ENCODE measurements at regions not wholly inside any gene's neighbourhood (a gene's known extent, or its start where the extent isn't known, plus 50 kb on each side); places are given as distances from the start of the nearest gene placed in this dataset.
"Not testable (repeated sequence)": the region's sequence is repeated elsewhere in the genome, so short reads cannot be mapped to it uniquely, and the experiment has no call there.

GRCh38 chr2:42999856-43000241 is 207.5 kb upstream of the HAAO start:
- H3K9me3 ChIP-seq: no peaks in the 10 kb centered on the region
- H3K27me3 ChIP-seq (replicated peaks in 1 of 2; ENCODE audit: control insufficient read depth in 2 of 2, extremely low read depth in 1 of 2, insufficient read depth in 2 of 2, low read length in 1 of 2): no peaks in the 10 kb centered on the region
- DNase-seq: peak in 1 of 35 experiments; percentile 4
- H3K4me1 ChIP-seq (ENCODE audit: control insufficient read depth in 1 of 2, extremely low read depth in 1 of 2, insufficient read depth in 2 of 2, low read length in 2 of 2): no peaks in the 10 kb centered on the region
- no peak for ATAC-seq (replicated peaks in 1 of 4)
- Mint-ChIP-seq H3K27me3 (no peaks in the 10 kb centered on the region), H3K4me3 (no peak overlapping the region), H3K4me1 (no peaks in the 10 kb centered on the region), H3K9me3 (peaks cover 3 to 5% (median 4%) of the 10 kb centered on the region in 3 donors), H3K36me3 (no peaks in the 10 kb centered on the region), H3K27ac (no peak overlapping the region)
- ChIA-PET POLR2A (no interaction called here), CTCF (no interaction called here)
- H3K4me3 ChIP-seq (ENCODE audit: control insufficient read depth in 1 of 2, extremely low read depth in 1 of 2, low read length in 1 of 2): no peak overlapping the region
- no peak overlapping the region for H3K27ac ChIP-seq (ENCODE audit: low read length)
- no peaks in the 10 kb centered on the region for H3K36me3 ChIP-seq (ENCODE audit: control insufficient read depth in 2 of 2, extremely low read depth in 1 of 2, insufficient read depth in 1 of 2, low read length in 1 of 2)
- WGBS (ENCODE audit: insufficient coverage): 96% methylated on average over 2 of the region's 7 CpGs

GRCh38 chr2:42999391-42999841 is 207.0 kb upstream of the HAAO start:
- peaks cover 3 to 5% (median 4%) of the 10 kb centered on the region in 3 donors for H3K9me3 Mint-ChIP-seq
- Histone ChIP-seq H3K36me3 (ENCODE audit: control insufficient read depth in 2 of 2, extremely low read depth in 1 of 2, insufficient read depth in 1 of 2, low read length in 1 of 2) (no peaks in the 10 kb centered on the region), H3K27ac (ENCODE audit: low read length) (no peak overlapping the region), H3K4me1 (ENCODE audit: control insufficient read depth in 1 of 2, extremely low read depth in 1 of 2, insufficient read depth in 2 of 2, low read length in 2 of 2) (no peaks in the 10 kb centered on the region), H3K9me3 (no peaks in the 10 kb centered on the region), H3K27me3 (replicated peaks in 1 of 2; ENCODE audit: control insufficient read depth in 2 of 2, extremely low read depth in 1 of 2, insufficient read depth in 2 of 2, low read length in 1 of 2) (no peaks in the 10 kb centered on the region), H3K4me3 (ENCODE audit: control insufficient read depth in 1 of 2, extremely low read depth in 1 of 2, low read length in 1 of 2) (no peak overlapping the region)
- CTCF ChIA-PET: interaction anchor here in 1 of 2 donors (0.6 kb wide), 1 partner anchor 484 kb away, joined by 3 read pairs; no protein-coding TSS in a partner anchor
- H3K27ac Mint-ChIP-seq: no peak overlapping the region
- no peaks in the 10 kb centered on the region for H3K4me1 Mint-ChIP-seq
- ATAC-seq (replicated peaks in 1 of 4): no peak
- no peaks in the 10 kb centered on the region for H3K36me3 Mint-ChIP-seq
- POLR2A ChIA-PET: no interaction called here
- H3K4me3 Mint-ChIP-seq: no peak overlapping the region
- no peaks in the 10 kb centered on the region for H3K27me3 Mint-ChIP-seq
- no CpG with 5 or more reads among the region's 5 CpGs for WGBS (ENCODE audit: insufficient coverage)
- DNase-seq: no peak

DNA sequence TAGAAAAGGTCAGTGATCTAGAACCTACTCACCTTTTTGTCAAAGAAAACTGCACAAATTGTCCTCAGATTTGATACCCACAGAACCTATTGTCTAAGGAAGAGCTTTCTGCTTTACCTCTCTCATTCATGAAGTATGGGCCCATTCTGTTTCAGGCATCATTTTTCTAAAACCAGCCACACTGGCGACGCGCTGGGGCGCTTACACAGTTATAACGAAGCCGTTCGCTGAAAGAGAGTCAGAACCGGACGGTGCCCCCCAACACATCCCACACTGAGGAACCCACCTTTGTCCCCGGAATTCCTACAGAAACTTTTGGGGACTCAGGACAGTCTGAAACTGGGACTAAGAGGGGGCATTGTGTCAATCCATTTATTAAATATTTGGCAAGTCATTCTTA is 206.3 kb upstream of the HAAO start:
- Mint-ChIP-seq H3K27ac (no peak overlapping the region), H3K4me1 (no peaks in the 10 kb centered on the region), H3K4me3 (no peak overlapping the region), H3K9me3 (peaks cover 3 to 5% (median 4%) of the 10 kb centered on the region in 3 donors), H3K36me3 (no peaks in the 10 kb centered on the region), H3K27me3 (no peaks in the 10 kb centered on the region)
- Histone ChIP-seq H3K27me3 (replicated peaks in 1 of 2; ENCODE audit: control insufficient read depth in 2 of 2, extremely low read depth in 1 of 2, insufficient read depth in 2 of 2, low read length in 1 of 2) (no peaks in the 10 kb centered on the region), H3K4me1 (ENCODE audit: control insufficient read depth in 1 of 2, extremely low read depth in 1 of 2, insufficient read depth in 2 of 2, low read length in 2 of 2) (no peaks in the 10 kb centered on the region), H3K4me3 (ENCODE audit: control insufficient read depth in 1 of 2, extremely low read depth in 1 of 2, low read length in 1 of 2) (no peak overlapping the region), H3K27ac (ENCODE audit: low read length) (no peak overlapping the region), H3K36me3 (ENCODE audit: control insufficient read depth in 2 of 2, extremely low read depth in 1 of 2, insufficient read depth in 1 of 2, low read length in 1 of 2) (no peaks in the 10 kb centered on the region), H3K9me3 (no peaks in the 10 kb centered on the region)
- no peak for ATAC-seq (replicated peaks in 1 of 4)
- DNase-seq: peak in 1 of 35 experiments; percentile 8
- CTCF ChIA-PET: no interaction called here
- 100% methylated on average over 3 of the region's 10 CpGs for WGBS (ENCODE audit: insufficient coverage)
- POLR2A ChIA-PET: no interaction called here

- H3K4me3 ChIP-seq (ENCODE audit: control insufficient read depth in 1 of 2, extremely low read depth in 1 of 2, low read length in 1 of 2): no peak overlapping the region
- DNase-seq: no peak
- H3K36me3 Mint-ChIP-seq: no peaks in the 10 kb centered on the region
- no peaks in the 10 kb centered on the region for H3K36me3 ChIP-seq (ENCODE audit: control insufficient read depth in 2 of 2, extremely low read depth in 1 of 2, insufficient read depth in 1 of 2, low read length in 1 of 2)
- CTCF ChIA-PET: no interaction called here
- H3K27ac ChIP-seq (ENCODE audit: low read length): no peak overlapping the region
- no peak overlapping the region for H3K4me3 Mint-ChIP-seq
- ATAC-seq (replicated peaks in 1 of 4): no peak
- H3K9me3 ChIP-seq: no peaks in the 10 kb centered on the region
- WGBS (ENCODE audit: insufficient coverage): 96% methylated on average over 4 of the region's 4 CpGs
- H3K27me3 ChIP-seq (replicated peaks in 1 of 2; ENCODE audit: control insufficient read depth in 2 of 2, extremely low read depth in 1 of 2, insufficient read depth in 2 of 2, low read length in 1 of 2): no peaks in the 10 kb centered on the region
- H3K4me1 ChIP-seq (ENCODE audit: control insufficient read depth in 1 of 2, extremely low read depth in 1 of 2, insufficient read depth in 2 of 2, low read length in 2 of 2): no peaks in the 10 kb centered on the region
- peaks cover 3 to 5% (median 4%) of the 10 kb centered on the region in 3 donors for H3K9me3 Mint-ChIP-seq
- H3K27me3 Mint-ChIP-seq: no peaks in the 10 kb centered on the region
- POLR2A ChIA-PET: no interaction called here
- no peaks in the 10 kb centered on the region for H3K4me1 Mint-ChIP-seq
- no peak overlapping the region for H3K27ac Mint-ChIP-seq
Observed at GRCh38 chr2:42996528-42996927, 204.1 kb upstream of the HAAO start.

DNA sequence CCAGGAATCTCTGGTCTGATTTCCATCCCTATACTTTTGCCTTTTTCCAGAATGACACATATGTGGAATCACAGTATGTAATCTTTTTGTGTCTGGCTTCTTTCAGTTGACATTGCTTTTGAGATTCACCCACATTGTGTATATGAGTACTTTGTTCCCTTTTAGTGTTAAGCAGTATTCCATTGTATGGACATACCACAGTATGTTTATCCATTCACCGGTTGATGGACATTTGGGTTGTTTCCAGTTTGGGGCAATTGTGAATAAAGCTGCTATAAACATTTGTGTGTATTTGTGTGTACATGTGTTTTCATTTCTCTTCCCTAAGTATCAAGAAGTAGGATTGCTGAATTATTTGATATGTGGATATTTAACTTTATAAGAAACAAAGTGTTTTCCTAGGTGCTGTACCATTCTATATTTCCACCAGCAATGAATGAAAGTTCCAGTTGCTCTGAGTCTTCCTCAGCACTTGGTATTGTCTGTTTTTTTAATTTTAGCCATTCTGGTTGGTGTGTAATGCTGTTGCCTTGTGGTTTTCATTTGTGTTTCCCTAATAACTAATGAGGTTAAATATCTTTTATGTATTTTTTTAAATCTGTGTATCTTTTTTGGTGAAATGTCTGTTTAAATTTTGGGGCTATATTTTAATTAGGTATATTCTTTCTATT is 203.5 kb upstream of the HAAO start:
- Mint-ChIP-seq H3K27ac (no peak overlapping the region), H3K9me3 (peaks cover 3 to 5% (median 4%) of the 10 kb centered on the region in 3 donors), H3K4me3 (no peak overlapping the region), H3K36me3 (no peaks in the 10 kb centered on the region), H3K27me3 (no peaks in the 10 kb centered on the region), H3K4me1 (no peaks in the 10 kb centered on the region)
- no peaks in the 10 kb centered on the region for H3K9me3 ChIP-seq
- H3K4me1 ChIP-seq (ENCODE audit: control insufficient read depth in 1 of 2, extremely low read depth in 1 of 2, insufficient read depth in 2 of 2, low read length in 2 of 2): no peaks in the 10 kb centered on the region
- no peak for ATAC-seq (replicated peaks in 1 of 4)
- no peak overlapping the region for H3K27ac ChIP-seq (ENCODE audit: low read length)
- no peaks in the 10 kb centered on the region for H3K36me3 ChIP-seq (ENCODE audit: control insufficient read depth in 2 of 2, extremely low read depth in 1 of 2, insufficient read depth in 1 of 2, low read length in 1 of 2)
- no peaks in the 10 kb centered on the region for H3K27me3 ChIP-seq (replicated peaks in 1 of 2; ENCODE audit: control insufficient read depth in 2 of 2, extremely low read depth in 1 of 2, insufficient read depth in 2 of 2, low read length in 1 of 2)
- WGBS (ENCODE audit: insufficient coverage): no CpG with 5 or more reads among the region's 1 CpG
- H3K4me3 ChIP-seq (ENCODE audit: control insufficient read depth in 1 of 2, extremely low read depth in 1 of 2, low read length in 1 of 2): no peak overlapping the region
- CTCF ChIA-PET: no interaction called here
- no peak for DNase-seq
- POLR2A ChIA-PET: no interaction called here

GRCh38 chr2:42989283-42990081 is 197.1 kb upstream of the HAAO start:
- CTCF ChIA-PET, POLR2A ChIA-PET: not testable (repeated sequence)
- no CpG with 5 or more reads among the region's 37 CpGs for WGBS (ENCODE audit: insufficient coverage)

More at GRCh38 chr2:42989283-42990081, 197.1 kb upstream of the HAAO start:
- not testable (repeated sequence) for H3K36me3 ChIP-seq (ENCODE audit: control insufficient read depth in 2 of 2, extremely low read depth in 1 of 2, insufficient read depth in 1 of 2, low read length in 1 of 2); H3K4me3 Mint-ChIP-seq; H3K4me3 ChIP-seq (ENCODE audit: control insufficient read depth in 1 of 2, extremely low read depth in 1 of 2, low read length in 1 of 2); H3K27ac Mint-ChIP-seq; H3K9me3 Mint-ChIP-seq; ATAC-seq (replicated peaks in 1 of 4); H3K4me1 Mint-ChIP-seq; H3K9me3 ChIP-seq; H3K27ac ChIP-seq (ENCODE audit: low read length); H3K27me3 Mint-ChIP-seq; H3K4me1 ChIP-seq (ENCODE audit: control insufficient read depth in 1 of 2, extremely low read depth in 1 of 2, insufficient read depth in 2 of 2, low read length in 2 of 2); H3K27me3 ChIP-seq (replicated peaks in 1 of 2; ENCODE audit: control insufficient read depth in 2 of 2, extremely low read depth in 1 of 2, insufficient read depth in 2 of 2, low read length in 1 of 2); H3K36me3 Mint-ChIP-seq
- DNase-seq: peak in 6 of 35 experiments; percentile 14 to 37 (median 24)

All from T-cell (primary cell).